ENCODE measurements at regions not wholly inside any gene's neighbourhood (a gene's known extent, or its start where the extent isn't known, plus 50 kb on each side); places are given as distances from the start of the nearest gene placed in this dataset.
"Not testable (repeated sequence)": the region's sequence is repeated elsewhere in the genome, so short reads cannot be mapped to it uniquely, and the experiment has no call there.

- CTCF ChIA-PET (ENCODE audit: partially characterized antibody); H3K23me2 ChIP-seq (ENCODE audit: low read depth, low read length); H3K9ac ChIP-seq (replicated peaks in 1 of 4; ENCODE audit: extremely low read depth in 1 of 4, low read depth in 3 of 4, low read length in 3 of 4); H3K79me2 ChIP-seq (ENCODE audit: control insufficient read depth in 1 of 2, insufficient read depth in 2 of 2, low read length in 2 of 2); H2BK5ac ChIP-seq (ENCODE audit: low read depth, low read length); H3K4me2 ChIP-seq (ENCODE audit: insufficient read depth in 1 of 2, low read depth in 2 of 2, low read length in 2 of 2); H3K23ac ChIP-seq (ENCODE audit: insufficient read length); FAIRE-seq; H2BK120ac ChIP-seq (replicated peaks; ENCODE audit: low read depth, low read length); H3K4me3 ChIP-seq (ENCODE audit: extremely low read depth in 1 of 4, insufficient read depth in 2 of 4, low read depth in 3 of 4, low read length in 4 of 4); POLR2A ChIA-PET (ENCODE audit: partially characterized antibody); H2BK20ac ChIP-seq (ENCODE audit: low read length); H3K4ac ChIP-seq (replicated peaks; ENCODE audit: insufficient read length, low read depth, low read length); H3K79me1 ChIP-seq (ENCODE audit: low read depth, low read length); H3K36me3 ChIP-seq (ENCODE audit: control insufficient read depth in 2 of 4, insufficient read depth in 4 of 4, low read length in 3 of 4); H3K14ac ChIP-seq (ENCODE audit: insufficient read length); H4K20me1 ChIP-seq (replicated peaks in 1 of 2; ENCODE audit: control insufficient read depth in 1 of 2, insufficient read depth in 2 of 2, low read length in 2 of 2); DNase-seq (ENCODE audit: low read depth in 1 of 2, low spot score in 2 of 2); H2AFZ ChIP-seq (ENCODE audit: low read length); H2AK5ac ChIP-seq (ENCODE audit: low read depth, low read length); H3K56ac ChIP-seq (replicated peaks; ENCODE audit: insufficient read length, low read depth, low read length); H3K18ac ChIP-seq (ENCODE audit: extremely low read depth, low read length); H2BK12ac ChIP-seq (ENCODE audit: low read depth, low read length); H2BK15ac ChIP-seq (ENCODE audit: low read length); H3K4me1 ChIP-seq (replicated peaks in 1 of 4; ENCODE audit: control insufficient read depth in 3 of 4, insufficient read depth in 4 of 4, low read length in 3 of 4); H3K27ac ChIP-seq (ENCODE audit: low read depth, low read length); H4K8ac ChIP-seq (ENCODE audit: extremely low read depth, insufficient read depth, low read length); H3K27me3 ChIP-seq (replicated peaks in 1 of 4; ENCODE audit: control insufficient read depth in 3 of 4, extremely low read depth in 1 of 4, insufficient read depth in 3 of 4, low read length in 3 of 4); H4K5ac ChIP-seq (ENCODE audit: insufficient read length, low read depth, low read length); H3K9me3 ChIP-seq (ENCODE audit: insufficient read depth in 2 of 2, low read depth in 1 of 2, low read length in 1 of 2); H4K91ac ChIP-seq (replicated peaks; ENCODE audit: insufficient read length, low read length): not testable (repeated sequence)
- 87% methylated on average over 4 of the region's 4 CpGs; no CpG with 5 or more reads in 1 of the 2 experiments for WGBS, 2 experiments (ENCODE audit: extremely low coverage in 1 of 2, insufficient coverage in 1 of 2, insufficient read length in 1 of 2, insufficient replicate concordance in 2 of 2, low coverage in 1 of 2, low lambda C conversion rate in 2 of 2, missing lambda C conversion rate in 1 of 2)
These were observed 90.3 kb upstream of the FGGY start for GRCh38 chr1:59206616-59207015.

DNA sequence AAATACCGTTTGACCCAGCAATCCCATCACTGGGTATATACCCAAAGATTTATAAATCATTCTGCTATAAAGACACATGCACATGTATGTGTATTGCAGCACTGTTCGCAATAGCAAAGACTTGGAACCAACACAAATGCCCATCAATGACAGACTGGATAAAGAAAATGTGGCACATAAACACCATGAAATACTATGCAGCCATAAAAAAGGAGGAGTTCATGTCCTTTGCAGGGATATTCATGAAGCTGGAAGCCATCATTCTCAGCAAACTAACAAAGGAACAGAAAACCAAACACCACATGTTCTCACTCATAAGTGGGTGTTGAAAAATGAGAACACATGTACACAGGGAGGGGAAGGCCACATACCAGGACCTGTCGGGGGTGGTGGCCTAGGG lies 86.5 kb upstream of the FGGY start:
- H3K27ac ChIP-seq (ENCODE audit: low read depth, low read length); H2BK12ac ChIP-seq (ENCODE audit: low read depth, low read length); H3K79me1 ChIP-seq (ENCODE audit: low read depth, low read length); H4K5ac ChIP-seq (ENCODE audit: insufficient read length, low read depth, low read length); H2BK5ac ChIP-seq (ENCODE audit: low read depth, low read length); H4K91ac ChIP-seq (replicated peaks; ENCODE audit: insufficient read length, low read length); H2AFZ ChIP-seq (ENCODE audit: low read length); H3K23ac ChIP-seq (ENCODE audit: insufficient read length); H4K8ac ChIP-seq (ENCODE audit: extremely low read depth, insufficient read depth, low read length); H2BK120ac ChIP-seq (replicated peaks; ENCODE audit: low read depth, low read length); DNase-seq (ENCODE audit: low read depth in 1 of 2, low spot score in 2 of 2); H3K9ac ChIP-seq (replicated peaks in 1 of 4; ENCODE audit: extremely low read depth in 1 of 4, low read depth in 3 of 4, low read length in 3 of 4); H3K14ac ChIP-seq (ENCODE audit: insufficient read length); POLR2A ChIA-PET (ENCODE audit: partially characterized antibody); H2BK15ac ChIP-seq (ENCODE audit: low read length); H4K20me1 ChIP-seq (replicated peaks in 1 of 2; ENCODE audit: control insufficient read depth in 1 of 2, insufficient read depth in 2 of 2, low read length in 2 of 2); H3K27me3 ChIP-seq (replicated peaks in 1 of 4; ENCODE audit: control insufficient read depth in 3 of 4, extremely low read depth in 1 of 4, insufficient read depth in 3 of 4, low read length in 3 of 4); H3K79me2 ChIP-seq (ENCODE audit: control insufficient read depth in 1 of 2, insufficient read depth in 2 of 2, low read length in 2 of 2); H3K56ac ChIP-seq (replicated peaks; ENCODE audit: insufficient read length, low read depth, low read length); H3K4ac ChIP-seq (replicated peaks; ENCODE audit: insufficient read length, low read depth, low read length); H2AK5ac ChIP-seq (ENCODE audit: low read depth, low read length); H3K4me2 ChIP-seq (ENCODE audit: insufficient read depth in 1 of 2, low read depth in 2 of 2, low read length in 2 of 2); H3K9me3 ChIP-seq (ENCODE audit: insufficient read depth in 2 of 2, low read depth in 1 of 2, low read length in 1 of 2); H3K23me2 ChIP-seq (ENCODE audit: low read depth, low read length); H3K4me1 ChIP-seq (replicated peaks in 1 of 4; ENCODE audit: control insufficient read depth in 3 of 4, insufficient read depth in 4 of 4, low read length in 3 of 4); H3K18ac ChIP-seq (ENCODE audit: extremely low read depth, low read length); CTCF ChIA-PET (ENCODE audit: partially characterized antibody); H3K4me3 ChIP-seq (ENCODE audit: extremely low read depth in 1 of 4, insufficient read depth in 2 of 4, low read depth in 3 of 4, low read length in 4 of 4); H2BK20ac ChIP-seq (ENCODE audit: low read length); FAIRE-seq; H3K36me3 ChIP-seq (ENCODE audit: control insufficient read depth in 2 of 4, insufficient read depth in 4 of 4, low read length in 3 of 4): not testable (repeated sequence)
- 92% methylated on average over 3 of the region's 3 CpGs; no CpG with 5 or more reads in 1 of the 2 experiments for WGBS, 2 experiments (ENCODE audit: extremely low coverage in 1 of 2, insufficient coverage in 1 of 2, insufficient read length in 1 of 2, insufficient replicate concordance in 2 of 2, low coverage in 1 of 2, low lambda C conversion rate in 2 of 2, missing lambda C conversion rate in 1 of 2)

Data from H1 (cell line).